Mesendoderm (in vitro differentiated cells): ENCODE measurements at regions not wholly inside any gene's neighbourhood (a gene's known extent, or its start where the extent isn't known, plus 50 kb on each side); places are given as distances from the start of the nearest gene placed in this dataset.

Experiments
- DNase-seq: peaks from one replicate; pipeline ENCODE4 v3.0.0; 2013
- H2AK5ac ChIP-seq: 2 replicates; pipeline ENCODE4 v1.6.1; 2013; ENCODE audit warnings: low read length, inconsistent platforms
- H2BK120ac ChIP-seq: 2 replicates; pipeline ENCODE4 v1.6.1; 2013; ENCODE audit warnings: low read depth, mild to moderate bottlenecking, low read length, moderate library complexity, mixed read lengths
- H2BK15ac ChIP-seq: replicated peaks from 2 replicates; pipeline ENCODE4 v1.6.1; 2013; ENCODE audit warnings: low read depth, mild to moderate bottlenecking, moderate library complexity
- H2BK5ac ChIP-seq: 2 replicates; pipeline ENCODE4 v1.6.1; 2013; ENCODE audit warnings: low read length, inconsistent platforms
- H3K18ac ChIP-seq: 2 replicates; pipeline ENCODE4 v1.6.1; 2013; ENCODE audit warnings: mild to moderate bottlenecking, low read length, mixed read lengths
- H3K23ac ChIP-seq: one replicate; pipeline ENCODE4 v1.6.1; 2013; ENCODE audit warnings: low read length
- H3K27ac ChIP-seq: 2 replicates; pipeline ENCODE4 v1.5.1; 2013; ENCODE audit warnings: low read depth, mild to moderate bottlenecking, inconsistent platforms, low read length, moderate library complexity
- H3K27me3 ChIP-seq: 2 replicates; pipeline ENCODE4 v1.6.1; 2013; ENCODE audit warnings: low read length, control low read depth, mild to moderate bottlenecking, inconsistent platforms; ENCODE audit not compliant: insufficient read depth, poor library complexity
- H3K36me3 ChIP-seq: 2 replicates; pipeline ENCODE4 v1.6.1; 2013; ENCODE audit warnings: low read length, inconsistent platforms; ENCODE audit not compliant: control insufficient read depth, insufficient read depth
- H3K4ac ChIP-seq: one replicate; pipeline ENCODE4 v1.6.1; 2013; ENCODE audit warnings: low read depth, mild to moderate bottlenecking, low read length, moderate library complexity
- H3K4me1 ChIP-seq: 2 replicates; pipeline ENCODE4 v1.6.1; 2013; ENCODE audit warnings: low read depth, low read length, inconsistent platforms; ENCODE audit not compliant: control insufficient read depth
- H3K4me2 ChIP-seq: 2 replicates; pipeline ENCODE4 v1.6.1; 2013; ENCODE audit warnings: low read length
- H3K4me3 ChIP-seq: 2 replicates; pipeline ENCODE4 v1.5.1; 2013; ENCODE audit warnings: mild to moderate bottlenecking, low read length
- H3K56ac ChIP-seq: one replicate; pipeline ENCODE4 v1.6.1; 2013; ENCODE audit warnings: low read length
- H3K79me1 ChIP-seq: 2 replicates; pipeline ENCODE4 v1.6.1; 2013; ENCODE audit warnings: low read length, inconsistent platforms
- H3K79me2 ChIP-seq: 2 replicates; pipeline ENCODE4 v1.6.1; 2013; ENCODE audit warnings: mild to moderate bottlenecking, low read length; ENCODE audit not compliant: control insufficient read depth, insufficient read depth
- H3K9ac ChIP-seq: 2 replicates; pipeline ENCODE4 v1.6.1; 2013; ENCODE audit warnings: low read length, inconsistent platforms
- H4K5ac ChIP-seq: one replicate; pipeline ENCODE4 v1.6.1; 2013; ENCODE audit warnings: low read length
- H4K8ac ChIP-seq: one replicate; pipeline ENCODE4 v1.6.1; 2013; ENCODE audit warnings: low read depth, mild to moderate bottlenecking, control low read depth, low read length, moderate library complexity
- WGBS: extraction: QIAGEN DNeasy Blood & Tissue Kit; methylation state at CpG from one replicate; pipeline ENCODE4 v1.1.7; 2013; ENCODE audit warnings: low lambda C conversion rate, missing lambda C conversion rate; ENCODE audit not compliant: insufficient coverage; ENCODE audit errors: extremely low coverage; 5-methylcytosine and 5-hydroxymethylcytosine counted together

GRCh38 chr2:66651295-66651694 is 216.4 kb downstream of the MEIS1 start:
- H3K79me2 ChIP-seq, result no peaks in the 10 kb centered on the region
- H3K27ac ChIP-seq, result no peak overlapping the region
- H4K5ac ChIP-seq, result no peak overlapping the region
- no peak for DNase-seq
- H3K56ac ChIP-seq, result no peak overlapping the region
- H3K9ac ChIP-seq, result no peak overlapping the region
- H2BK5ac ChIP-seq, result no peak overlapping the region
- H2BK15ac ChIP-seq, result no peak overlapping the region
- no peaks in the 10 kb centered on the region for H3K36me3 ChIP-seq
- no peak overlapping the region for H3K23ac ChIP-seq
- no peaks in the 10 kb centered on the region for H3K79me1 ChIP-seq
- H3K18ac ChIP-seq, result no peak overlapping the region
- no peak overlapping the region for H3K4me3 ChIP-seq
- H3K4me1 ChIP-seq, result no peaks in the 10 kb centered on the region
- H3K4ac ChIP-seq, result no peak overlapping the region
- no peaks in the 10 kb centered on the region for H3K27me3 ChIP-seq
- no peak overlapping the region for H2AK5ac ChIP-seq
- H2BK120ac ChIP-seq, result no peak overlapping the region
- H4K8ac ChIP-seq, result no peak overlapping the region
- no peak overlapping the region for H3K4me2 ChIP-seq

- Histone ChIP-seq H3K27ac (no peak overlapping the region), H3K4ac (no peak overlapping the region), H3K36me3 (no peaks in the 10 kb centered on the region), H3K18ac (no peak overlapping the region), H2BK15ac (no peak overlapping the region), H4K5ac (no peak overlapping the region), H3K27me3 (no peaks in the 10 kb centered on the region), H3K23ac (no peak overlapping the region), H3K79me1 (no peaks in the 10 kb centered on the region), H2BK5ac (no peak overlapping the region), H3K4me1 (no peaks in the 10 kb centered on the region), H2AK5ac (no peak overlapping the region), H3K79me2 (no peaks in the 10 kb centered on the region), H3K4me2 (no peak overlapping the region), H3K4me3 (no peak overlapping the region), H2BK120ac (no peak overlapping the region), H4K8ac (no peak overlapping the region), H3K56ac (no peak overlapping the region), H3K9ac (no peak overlapping the region)
- no peak for DNase-seq
Measured at GRCh38 chr2:66660804-66661203, 225.9 kb downstream of the MEIS1 start.

- no peak overlapping the region for H2BK15ac ChIP-seq
- H3K4me3 ChIP-seq, result no peak overlapping the region
- no peak overlapping the region for H3K23ac ChIP-seq
- no peaks in the 10 kb centered on the region for H3K79me1 ChIP-seq
- no peak overlapping the region for H3K9ac ChIP-seq
- WGBS, result no CpG with 5 or more reads among the region's 10 CpGs
- no peak overlapping the region for H2BK5ac ChIP-seq
- H2AK5ac ChIP-seq, result no peak overlapping the region
- H3K36me3 ChIP-seq, result no peaks in the 10 kb centered on the region
- H2BK120ac ChIP-seq, result no peak overlapping the region
- no peak for DNase-seq
- no peaks in the 10 kb centered on the region for H3K4me1 ChIP-seq
- H3K79me2 ChIP-seq, result no peaks in the 10 kb centered on the region
- H3K4me2 ChIP-seq, result no peak overlapping the region
- H4K5ac ChIP-seq, result no peak overlapping the region
- H3K27ac ChIP-seq, result no peak overlapping the region
- H3K27me3 ChIP-seq, result no peaks in the 10 kb centered on the region
- no peak overlapping the region for H4K8ac ChIP-seq
- no peak overlapping the region for H3K18ac ChIP-seq
- no peak overlapping the region for H3K56ac ChIP-seq
- no peak overlapping the region for H3K4ac ChIP-seq
Measured at GRCh38 chr2:66661253-66662173, 226.6 kb downstream of the MEIS1 start.

- DNase-seq, result no peak
- no peak overlapping the region for H3K4ac ChIP-seq
- H3K79me1 ChIP-seq, result no peaks in the 10 kb centered on the region
- H3K79me2 ChIP-seq, result no peaks in the 10 kb centered on the region
- no peaks in the 10 kb centered on the region for H3K27me3 ChIP-seq
- H3K18ac ChIP-seq, result no peak overlapping the region
- no peak overlapping the region for H4K5ac ChIP-seq
- no peak overlapping the region for H2BK120ac ChIP-seq
- no peak overlapping the region for H2BK15ac ChIP-seq
- H3K36me3 ChIP-seq, result no peaks in the 10 kb centered on the region
- no peak overlapping the region for H2BK5ac ChIP-seq
- WGBS, result no CpG with 5 or more reads among the region's 5 CpGs
- H3K4me3 ChIP-seq, result no peak overlapping the region
- no peak overlapping the region for H3K23ac ChIP-seq
- no peak overlapping the region for H2AK5ac ChIP-seq
- no peak overlapping the region for H3K9ac ChIP-seq
- no peak overlapping the region for H4K8ac ChIP-seq
- H3K56ac ChIP-seq, result no peak overlapping the region
- no peak overlapping the region for H3K4me2 ChIP-seq
- H3K4me1 ChIP-seq, result no peaks in the 10 kb centered on the region
- no peak overlapping the region for H3K27ac ChIP-seq
Measured at GRCh38 chr2:66665124-66665984, 230.4 kb downstream of the MEIS1 start.

- no peak overlapping the region for H3K9ac ChIP-seq
- no peak overlapping the region for H3K4ac ChIP-seq
- H2BK5ac ChIP-seq, result no peak overlapping the region
- H3K79me1 ChIP-seq, result no peaks in the 10 kb centered on the region
- no peak overlapping the region for H2AK5ac ChIP-seq
- H3K18ac ChIP-seq, result no peak overlapping the region
- no peak overlapping the region for H4K8ac ChIP-seq
- no peak overlapping the region for H3K23ac ChIP-seq
- no peak overlapping the region for H2BK15ac ChIP-seq
- no peak overlapping the region for H2BK120ac ChIP-seq
- H3K36me3 ChIP-seq, result no peaks in the 10 kb centered on the region
- H3K56ac ChIP-seq, result no peak overlapping the region
- no CpG with 5 or more reads among the region's 4 CpGs for WGBS
- H3K27me3 ChIP-seq, result no peaks in the 10 kb centered on the region
- no peak overlapping the region for H3K4me2 ChIP-seq
- DNase-seq, result no peak
- H3K4me1 ChIP-seq, result no peaks in the 10 kb centered on the region
- H4K5ac ChIP-seq, result no peak overlapping the region
- no peak overlapping the region for H3K27ac ChIP-seq
- H3K4me3 ChIP-seq, result no peak overlapping the region
- no peaks in the 10 kb centered on the region for H3K79me2 ChIP-seq
Measured at GRCh38 chr2:66667301-66667700, 232.4 kb downstream of the MEIS1 start.
